Body of pancreas (tissue), 4 donors: ENCODE measurements at regions not wholly inside any gene's neighbourhood (a gene's known extent, or its start where the extent isn't known, plus 50 kb on each side); places are given as distances from the start of the nearest gene placed in this dataset.
"Not testable (repeated sequence)": the region's sequence is repeated elsewhere in the genome, so short reads cannot be mapped to it uniquely, and the experiment has no call there.

ENCODE experiments used
- CTCF ChIP-seq, 7 experiments: fragments of 450-650 bp in 4 of 7; fragments of 200-600 bp in 3 of 7; sonication (generic) in 3 of 7; IDR thresholded peaks; one replicate each; pipeline ENCODE4 v1.5.1; 2016 to 2019; ENCODE audit warnings: antibody characterized with exemption in 7 of 7
- POLR2A ChIP-seq, 3 donors: fragments of 450-650 bp; IDR thresholded peaks; one replicate each; pipeline ENCODE4 v1.6.1; 2016; ENCODE audit warnings: antibody characterized with exemption in 3 of 3, mild to moderate bottlenecking in 2 of 3

- TF ChIP-seq CTCF, POLR2A (IDR thresholded peaks at IDR 0.05): not testable (repeated sequence)
Measured at GRCh38 chr2:87637249-87637990, 110.5 kb upstream of the PLGLB2 start.
